CD4-positive, alpha-beta T cell treated with Interleukin-4 for 1 hour (primary cell): ENCODE measurements at regions not wholly inside any gene's neighbourhood (a gene's known extent, or its start where the extent isn't known, plus 50 kb on each side); places are given as distances from the start of the nearest gene placed in this dataset.
"Not testable (repeated sequence)": the region's sequence is repeated elsewhere in the genome, so short reads cannot be mapped to it uniquely, and the experiment has no call there.

Source experiments
- DNase-seq, 2 donors: peaks; one replicate each; pipeline ENCODE4 v3.0.0-alpha.2; 2020 to 2022

GRCh38 chr5:164145458-164145857 lies 640.0 kb downstream of the MAT2B start:
- no peak for DNase-seq

GRCh38 chr5:164146223-164146622 lies 640.8 kb downstream of the MAT2B start:
- DNase-seq = no peak

GRCh38 chr5:164148292-164148691 lies 642.9 kb downstream of the MAT2B start:
- no peak for DNase-seq

GRCh38 chr5:164152539-164152938 lies 647.1 kb downstream of the MAT2B start:
- DNase-seq = not testable (repeated sequence)

GRCh38 chr5:164153469-164154172 lies 648.2 kb downstream of the MAT2B start:
- DNase-seq = no peak

- DNase-seq = no peak
These were observed 665.4 kb downstream of the MAT2B start for GRCh38 chr5:164170814-164171213.

GRCh38 chr5:164175083-164175482 lies 669.7 kb downstream of the MAT2B start:
- no peak for DNase-seq

GRCh38 chr5:164179406-164179805 lies 674.0 kb downstream of the MAT2B start:
- DNase-seq = no peak

- DNase-seq = no peak
These were observed 676.2 kb downstream of the MAT2B start for GRCh38 chr5:164181604-164182003.

GRCh38 chr5:164184158-164184557 lies 678.7 kb downstream of the MAT2B start:
- no peak for DNase-seq

- DNase-seq = no peak
These were observed 679.6 kb downstream of the MAT2B start for GRCh38 chr5:164185000-164185399.

GRCh38 chr5:164186550-164186949 lies 681.1 kb downstream of the MAT2B start:
- DNase-seq = no peak

- DNase-seq = no peak
These were observed 682.4 kb downstream of the MAT2B start for GRCh38 chr5:164187785-164188184.

GRCh38 chr5:164188733-164189148 lies 683.3 kb downstream of the MAT2B start:
- no peak for DNase-seq

- no peak for DNase-seq
These were observed 685.8 kb downstream of the MAT2B start for GRCh38 chr5:164191240-164191639.

- no peak for DNase-seq
These were observed 696.9 kb downstream of the MAT2B start for GRCh38 chr5:164202338-164202737.

GRCh38 chr5:164203581-164204225 lies 698.3 kb downstream of the MAT2B start:
- DNase-seq = no peak

GRCh38 chr5:164204338-164204946 lies 699.0 kb downstream of the MAT2B start:
- DNase-seq = no peak

GRCh38 chr5:164206196-164206595 lies 700.8 kb downstream of the MAT2B start:
- no peak for DNase-seq

- no peak for DNase-seq
These were observed 702.2 kb downstream of the MAT2B start for GRCh38 chr5:164207646-164208045.

- no peak for DNase-seq
These were observed 705.1 kb downstream of the MAT2B start for GRCh38 chr5:164210491-164210890.

- DNase-seq = no peak
These were observed 709.3 kb downstream of the MAT2B start for GRCh38 chr5:164214698-164215097.

- no peak for DNase-seq
These were observed 712.0 kb downstream of the MAT2B start for GRCh38 chr5:164217464-164217863.

- DNase-seq = no peak
These were observed 715.1 kb downstream of the MAT2B start for GRCh38 chr5:164220522-164220921.
